Activated naive CD8-positive, alpha-beta T cell treated with anti-CD3 and anti-CD28 coated beads, Interleukin-2, amount 10 ng/mL, durations not matched to agents 7 days and 5 days (primary cell): ENCODE measurements at regions not wholly inside any gene's neighbourhood (a gene's known extent, or its start where the extent isn't known, plus 50 kb on each side); places are given as distances from the start of the nearest gene placed in this dataset.

Experiments used
- ATAC-seq: fragments of 150-1000 bp; cut with Tn5 transposase; one replicate; pipeline ENCODE4 v1.10.0; 2021; ENCODE audit warnings: low read depth, moderate library complexity
- POLR2A ChIA-PET: fragments of 350-600 bp; sonication (Branson Sonifier 250); formaldehyde crosslinking; loops from one replicate; lab custom pipeline; 2021; ENCODE audit warnings: antibody characterized with exemption; lab: Charles Lee
- DNase-seq: peaks from one replicate; pipeline ENCODE4 v3.0.0; 2021
- H3K27ac Mint-ChIP-seq: one replicate; pipeline ENCODE4 v1.8.0; 2022; ENCODE audit warnings: mild to moderate bottlenecking, mixed read lengths
- H3K27me3 Mint-ChIP-seq: one replicate; pipeline ENCODE4 v1.8.0; 2022; ENCODE audit warnings: mild to moderate bottlenecking, moderate library complexity, mixed read lengths
- H3K36me3 Mint-ChIP-seq: one replicate; pipeline ENCODE4 v1.8.0; 2021; ENCODE audit warnings: mild to moderate bottlenecking, mixed read lengths
- H3K4me1 Mint-ChIP-seq: one replicate; pipeline ENCODE4 v1.8.0; 2021; ENCODE audit warnings: mixed read lengths
- H3K4me3 Mint-ChIP-seq: one replicate; pipeline ENCODE4 v1.8.0; 2022; ENCODE audit warnings: mild to moderate bottlenecking, moderate library complexity, mixed read lengths
- H3K9me3 Mint-ChIP-seq: one replicate; pipeline ENCODE4 v1.8.0; 2021; ENCODE audit warnings: mixed read lengths

DNA sequence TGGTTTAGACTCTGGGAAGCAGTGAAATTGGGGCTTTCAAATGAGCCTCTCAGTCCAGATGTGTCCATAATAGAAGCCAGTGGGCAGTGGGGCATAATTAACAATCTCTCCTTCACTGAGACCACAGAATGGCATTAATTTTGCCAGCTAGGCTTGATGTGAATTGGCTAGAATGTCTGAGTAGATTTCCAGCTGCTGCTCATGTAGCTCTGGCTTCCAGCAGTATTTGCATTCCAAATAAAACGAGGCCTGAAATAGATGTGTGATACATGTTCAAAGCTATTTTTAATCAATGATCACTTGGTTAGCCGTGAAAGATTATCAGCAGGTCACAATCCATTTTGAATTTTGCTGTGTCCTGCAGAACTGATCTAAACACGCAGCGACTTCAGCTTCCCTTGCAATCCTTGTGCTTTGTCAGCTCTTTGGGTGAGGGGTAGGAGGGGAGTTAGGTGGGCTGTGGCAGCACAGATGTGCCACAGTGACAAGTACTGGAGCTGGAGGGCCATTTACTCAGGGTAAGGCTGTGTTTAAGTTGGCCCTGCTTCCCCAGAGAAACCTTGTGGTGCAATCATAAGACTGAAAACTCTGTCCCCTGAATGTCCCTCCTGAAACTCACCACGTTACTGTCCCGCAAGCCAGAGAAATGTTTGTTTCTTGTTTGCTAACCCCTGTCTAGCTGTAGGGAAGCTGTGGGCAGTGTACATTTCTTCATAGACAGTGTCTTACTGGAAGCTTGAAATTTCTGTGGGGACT is 56.9 kb upstream of the TMEM178A start:
- Mint-ChIP-seq H3K36me3 (no peaks in the 10 kb centered on the region), H3K9me3 (no peaks in the 10 kb centered on the region), H3K27ac (no peak overlapping the region), H3K4me3 (no peak overlapping the region), H3K4me1 (no peaks in the 10 kb centered on the region), H3K27me3 (peaks cover 11% of the 10 kb centered on the region)
- DNase-seq (no peak), ATAC-seq (no peak)
- POLR2A ChIA-PET, result no interaction called here

DNA sequence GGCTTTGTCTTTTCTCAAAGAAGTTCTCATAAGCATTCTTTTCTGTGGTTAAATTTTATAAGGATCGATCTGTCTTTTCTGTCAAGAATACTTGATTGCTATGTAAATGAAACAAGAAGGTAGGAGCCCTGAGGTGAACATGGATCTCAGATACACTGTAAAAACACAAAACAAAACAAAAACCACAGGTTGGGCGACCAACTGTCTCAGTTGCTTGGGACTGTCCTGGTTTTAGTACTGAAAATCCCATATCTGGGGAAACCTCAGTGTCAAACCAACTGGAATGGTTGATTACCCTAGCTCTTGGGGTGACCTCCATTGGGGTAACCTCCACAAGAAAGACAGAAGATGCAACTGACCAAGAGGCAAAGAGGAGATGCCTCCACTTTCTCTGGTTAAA is 55.8 kb upstream of the TMEM178A start:
- Mint-ChIP-seq H3K36me3 (no peaks in the 10 kb centered on the region), H3K27me3 (peaks cover 9% of the 10 kb centered on the region), H3K27ac (no peak overlapping the region), H3K4me1 (no peaks in the 10 kb centered on the region), H3K9me3 (peaks cover 2% of the 10 kb centered on the region), H3K4me3 (no peak overlapping the region)
- ATAC-seq (no peak), DNase-seq (no peak)
- POLR2A ChIA-PET, result no interaction called here

DNA sequence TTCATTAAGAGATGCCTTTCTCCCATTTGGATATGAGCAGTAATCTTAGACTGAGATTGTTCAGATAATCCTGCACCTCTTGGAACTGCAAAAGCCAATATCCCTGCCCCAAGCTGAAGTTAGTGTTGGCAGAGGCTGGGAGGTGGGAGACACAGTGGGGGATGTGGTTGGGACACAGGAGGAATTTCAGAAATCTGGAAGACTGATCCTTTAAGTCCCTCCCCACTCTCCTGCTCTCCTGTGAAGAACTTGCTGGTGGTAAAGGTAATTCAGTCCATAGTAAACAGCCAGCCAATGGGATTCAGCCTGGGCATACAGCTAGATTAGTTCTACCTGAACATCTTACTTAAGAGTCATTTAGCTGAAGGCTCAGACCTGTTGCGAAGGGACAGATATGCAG is 50.0 kb upstream of the TMEM178A start:
- H3K36me3 Mint-ChIP-seq, result no peaks in the 10 kb centered on the region
- H3K9me3 Mint-ChIP-seq, result peaks cover 2% of the 10 kb centered on the region
- ATAC-seq (no peak), DNase-seq (no peak)
- peaks cover 6% of the 10 kb centered on the region for H3K4me1 Mint-ChIP-seq
- H3K4me3 Mint-ChIP-seq, result no peak overlapping the region
- H3K27me3 Mint-ChIP-seq, result peaks cover 25% of the 10 kb centered on the region
- no peak overlapping the region for H3K27ac Mint-ChIP-seq
- POLR2A ChIA-PET, result no interaction called here
